Liver (tissue), 8 donors: ENCODE measurements at regions not wholly inside any gene's neighbourhood (a gene's known extent, or its start where the extent isn't known, plus 50 kb on each side); places are given as distances from the start of the nearest gene placed in this dataset.

ENCODE experiments used
- DNase-seq: peaks from one replicate; pipeline ENCODE4 v3.0.0-alpha.2; 2017; ENCODE audit warnings: low spot score
- H3K27ac ChIP-seq, 2 donors: one replicate each; pipeline ENCODE4 v1.7.0; 2013; ENCODE audit warnings: inconsistent platforms in 2 of 2, low read length in 2 of 2, control low read depth in 1 of 2, low read depth in 1 of 2, mild to moderate bottlenecking in 1 of 2
- H3K27me3 ChIP-seq, 4 donors: one replicate each; pipeline versions ENCODE4 v1.6.1 to v1.7.0; 2013; ENCODE audit warnings: low read length in 3 of 4, inconsistent platforms in 1 of 4, mild to moderate bottlenecking in 1 of 4, moderate library complexity in 1 of 4; ENCODE audit not compliant: control insufficient read depth in 4 of 4, insufficient read depth in 4 of 4
- H3K36me3 ChIP-seq, 4 donors: one replicate each; pipeline versions ENCODE4 v1.6.1 to v1.7.0; 2013; ENCODE audit warnings: low read length in 3 of 4, mild to moderate bottlenecking in 3 of 4, low read depth in 1 of 4, moderate library complexity in 1 of 4; ENCODE audit not compliant: control insufficient read depth in 4 of 4, insufficient read depth in 3 of 4
- H3K4me1 ChIP-seq, 4 donors: one replicate each; pipeline versions ENCODE4 v1.6.1 to v1.7.0; 2013; ENCODE audit warnings: low read length in 3 of 4, mild to moderate bottlenecking in 3 of 4, moderate library complexity in 1 of 4; ENCODE audit not compliant: control insufficient read depth in 4 of 4, insufficient read depth in 4 of 4
- H3K4me3 ChIP-seq, 3 donors: one replicate each; pipeline versions ENCODE4 v1.6.1 to v1.7.0; 2013; ENCODE audit warnings: low read length in 3 of 3, control low read depth in 1 of 3, low read depth in 1 of 3, mild to moderate bottlenecking in 1 of 3
- H3K9ac ChIP-seq, 2 donors: one replicate each; pipeline ENCODE4 v1.7.0; 2013; ENCODE audit warnings: low read length in 2 of 2, mild to moderate bottlenecking in 2 of 2, moderate library complexity in 2 of 2, control low read depth in 1 of 2, low read depth in 1 of 2
- H3K9me3 ChIP-seq, 4 donors: one replicate each; pipeline versions ENCODE4 v1.6.1 to v1.7.0; 2013; ENCODE audit warnings: low read length in 3 of 4; ENCODE audit not compliant: control insufficient read depth in 4 of 4
- ATF3 ChIP-seq: IDR thresholded peaks from 2 replicates; pipeline ENCODE4 v1.6.1; 2016; ENCODE audit warnings: antibody characterized with exemption
- EGR1 ChIP-seq, 2 donors: IDR thresholded peaks; 2 replicates each; pipeline ENCODE4 v1.6.1; 2016 to 2018; ENCODE audit warnings: antibody characterized with exemption in 2 of 2, low read depth in 2 of 2
- FOXA1 ChIP-seq: IDR thresholded peaks from 2 replicates; pipeline ENCODE4 v1.6.1; 2016; ENCODE audit warnings: antibody characterized with exemption
- HNF4A ChIP-seq, 2 donors: conservative IDR thresholded peaks; 2 replicates each; pipeline ENCODE4 v1.6.1; 2016; ENCODE audit warnings: antibody characterized with exemption in 2 of 2, mild to moderate bottlenecking in 2 of 2
- HNF4G ChIP-seq: IDR thresholded peaks from 2 replicates; pipeline ENCODE4 v1.6.1; 2016; ENCODE audit warnings: antibody characterized with exemption
- JUND ChIP-seq, 2 donors: IDR thresholded peaks; 2 replicates each; pipeline ENCODE4 v1.6.1; 2016; ENCODE audit warnings: antibody characterized with exemption in 2 of 2
- MAX ChIP-seq: IDR thresholded peaks from 2 replicates; pipeline ENCODE4 v1.6.1; 2016; ENCODE audit warnings: antibody characterized with exemption
- NR2F2 ChIP-seq: IDR thresholded peaks from 2 replicates; pipeline ENCODE4 v1.6.1; 2016; ENCODE audit warnings: antibody characterized with exemption
- REST ChIP-seq: IDR thresholded peaks from 2 replicates; pipeline ENCODE4 v1.6.1; 2016; ENCODE audit warnings: antibody characterized with exemption, mild to moderate bottlenecking
- RXRA ChIP-seq, 2 donors: IDR thresholded peaks; 2 replicates each; pipeline ENCODE4 v1.6.1; 2017 to 2018; ENCODE audit warnings: antibody characterized with exemption in 2 of 2, mild to moderate bottlenecking in 1 of 2
- TAF1 ChIP-seq: conservative IDR thresholded peaks from 2 replicates; pipeline ENCODE4 v1.6.1; 2016; ENCODE audit warnings: antibody characterized with exemption, mild to moderate bottlenecking
- YY1 ChIP-seq: IDR thresholded peaks from 2 replicates; pipeline ENCODE4 v1.6.1; 2016; ENCODE audit warnings: antibody characterized with exemption, mild to moderate bottlenecking
- WGBS: extraction: QIAGEN DNeasy Blood & Tissue Kit; methylation state at CpG from one replicate; pipeline ENCODE4 v1.1.7; 2013; 5-methylcytosine and 5-hydroxymethylcytosine counted together
- TF ChIP-seq, protein P1 (sequence below): IDR thresholded peaks from 2 replicates; pipeline ENCODE4 v1.6.1; 2016; ENCODE audit warnings: antibody characterized with exemption
- TF ChIP-seq, protein P2 (sequence below): fragments of 150-350 bp; IDR thresholded peaks from 2 replicates; pipeline ENCODE4 v1.5.1; 2017; ENCODE audit warnings: improper control_type of control experiment, low read depth, low read length; ENCODE audit not compliant: missing input control
- donor health status: healthy.
- donor health status: healthy.
- donor health status: healthy.
- donor health status: healthy.
- donor health status: healthy.

- TF ChIP-seq, protein P1, sequence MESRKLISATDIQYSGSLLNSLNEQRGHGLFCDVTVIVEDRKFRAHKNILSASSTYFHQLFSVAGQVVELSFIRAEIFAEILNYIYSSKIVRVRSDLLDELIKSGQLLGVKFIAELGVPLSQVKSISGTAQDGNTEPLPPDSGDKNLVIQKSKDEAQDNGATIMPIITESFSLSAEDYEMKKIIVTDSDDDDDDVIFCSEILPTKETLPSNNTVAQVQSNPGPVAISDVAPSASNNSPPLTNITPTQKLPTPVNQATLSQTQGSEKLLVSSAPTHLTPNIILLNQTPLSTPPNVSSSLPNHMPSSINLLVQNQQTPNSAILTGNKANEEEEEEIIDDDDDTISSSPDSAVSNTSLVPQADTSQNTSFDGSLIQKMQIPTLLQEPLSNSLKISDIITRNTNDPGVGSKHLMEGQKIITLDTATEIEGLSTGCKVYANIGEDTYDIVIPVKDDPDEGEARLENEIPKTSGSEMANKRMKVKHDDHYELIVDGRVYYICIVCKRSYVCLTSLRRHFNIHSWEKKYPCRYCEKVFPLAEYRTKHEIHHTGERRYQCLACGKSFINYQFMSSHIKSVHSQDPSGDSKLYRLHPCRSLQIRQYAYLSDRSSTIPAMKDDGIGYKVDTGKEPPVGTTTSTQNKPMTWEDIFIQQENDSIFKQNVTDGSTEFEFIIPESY, result no peak
- TF ChIP-seq EGR1 (IDR thresholded peaks at IDR 0.05; ENCODE audit: low read depth in 2 of 2), result no peak
Observed at GRCh38 chr2:241943961-241944575, 74.5 kb downstream of the RTP5 start (continued).

- Histone ChIP-seq H3K9ac (no peak overlapping the region), H3K9me3 (no peaks in the 10 kb centered on the region), H3K36me3 (no peaks in the 10 kb centered on the region), H3K27me3 (no peaks in the 10 kb centered on the region), H3K4me3 (no peak overlapping the region), H3K27ac (no peak overlapping the region), H3K4me1 (peaks cover 0 to 14% (median 12%) of the 10 kb centered on the region in 4 donors)
- no peak for DNase-seq
- 93% methylated on average over 12 of the region's 12 CpGs for WGBS
- TF ChIP-seq HNF4G (no peak), NR2F2 (no peak), FOXA1 (no peak), TAF1 (no peak), HNF4A (conservative IDR thresholded peaks at IDR 0.05) (no peak), JUND (IDR thresholded peaks at IDR 0.05) (no peak), REST (no peak), ATF3 (no peak), RXRA (IDR thresholded peaks at IDR 0.05) (no peak), YY1 (no peak), MAX (no peak)
- TF ChIP-seq, protein P1, result no peak
- TF ChIP-seq, protein P2, sequence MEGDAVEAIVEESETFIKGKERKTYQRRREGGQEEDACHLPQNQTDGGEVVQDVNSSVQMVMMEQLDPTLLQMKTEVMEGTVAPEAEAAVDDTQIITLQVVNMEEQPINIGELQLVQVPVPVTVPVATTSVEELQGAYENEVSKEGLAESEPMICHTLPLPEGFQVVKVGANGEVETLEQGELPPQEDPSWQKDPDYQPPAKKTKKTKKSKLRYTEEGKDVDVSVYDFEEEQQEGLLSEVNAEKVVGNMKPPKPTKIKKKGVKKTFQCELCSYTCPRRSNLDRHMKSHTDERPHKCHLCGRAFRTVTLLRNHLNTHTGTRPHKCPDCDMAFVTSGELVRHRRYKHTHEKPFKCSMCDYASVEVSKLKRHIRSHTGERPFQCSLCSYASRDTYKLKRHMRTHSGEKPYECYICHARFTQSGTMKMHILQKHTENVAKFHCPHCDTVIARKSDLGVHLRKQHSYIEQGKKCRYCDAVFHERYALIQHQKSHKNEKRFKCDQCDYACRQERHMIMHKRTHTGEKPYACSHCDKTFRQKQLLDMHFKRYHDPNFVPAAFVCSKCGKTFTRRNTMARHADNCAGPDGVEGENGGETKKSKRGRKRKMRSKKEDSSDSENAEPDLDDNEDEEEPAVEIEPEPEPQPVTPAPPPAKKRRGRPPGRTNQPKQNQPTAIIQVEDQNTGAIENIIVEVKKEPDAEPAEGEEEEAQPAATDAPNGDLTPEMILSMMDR, result no peak
Observed at GRCh38 chr2:241944821-241945220, 75.3 kb downstream of the RTP5 start.
